IPS-NIHi7 (cell line): ENCODE measurements at regions not wholly inside any gene's neighbourhood (a gene's known extent, or its start where the extent isn't known, plus 50 kb on each side); places are given as distances from the start of the nearest gene placed in this dataset.
A peak's percentile ranks its signal among the peaks of the same experiment; 100 is the strongest.
"Not testable (repeated sequence)": the region's sequence is repeated elsewhere in the genome, so short reads cannot be mapped to it uniquely, and the experiment has no call there.

Experiments used
- DNase-seq: peaks from one replicate; pipeline ENCODE4 v3.0.0; 2012; ENCODE audit warnings: mixed read lengths; ENCODE audit errors: extremely low spot score

- no peak for DNase-seq
Measured at GRCh38 chr14:40713387-40713786, 893.3 kb upstream of the LRFN5 start.

GRCh38 chr14:40697231-40697630 lies 909.4 kb upstream of the LRFN5 start:
- no peak for DNase-seq

- no peak for DNase-seq
Measured at GRCh38 chr14:40694023-40694422, 912.7 kb upstream of the LRFN5 start.

- no peak for DNase-seq
Measured at GRCh38 chr14:40691066-40691465, 915.6 kb upstream of the LRFN5 start.

- DNase-seq = no peak
Measured at GRCh38 chr14:40685764-40686163, 920.9 kb upstream of the LRFN5 start.

- DNase-seq = no peak
Measured at GRCh38 chr14:40684328-40684727, 922.3 kb upstream of the LRFN5 start.

- peak; percentile 16 for DNase-seq
Measured at GRCh38 chr14:40682131-40682913, 924.4 kb upstream of the LRFN5 start.

GRCh38 chr14:40679256-40679655 lies 927.4 kb upstream of the LRFN5 start:
- DNase-seq = no peak

GRCh38 chr14:40677206-40677605 lies 929.5 kb upstream of the LRFN5 start:
- DNase-seq = not testable (repeated sequence)

GRCh38 chr14:40674502-40674901 lies 932.2 kb upstream of the LRFN5 start:
- no peak for DNase-seq

- DNase-seq = no peak
Measured at GRCh38 chr14:40656311-40656710, 950.4 kb upstream of the LRFN5 start.

GRCh38 chr14:40652089-40652691 lies 954.5 kb upstream of the LRFN5 start:
- DNase-seq = no peak

GRCh38 chr14:40630471-40630870 lies 976.2 kb upstream of the LRFN5 start:
- no peak for DNase-seq

GRCh38 chr14:40629551-40630137 lies 977.0 kb upstream of the LRFN5 start:
- DNase-seq = peak; percentile 66

GRCh38 chr14:40629144-40629543 lies 977.5 kb upstream of the LRFN5 start:
- DNase-seq = no peak

- no peak for DNase-seq
Measured at GRCh38 chr14:40623643-40624042, 983.0 kb upstream of the LRFN5 start.

GRCh38 chr14:40618225-40618898 lies 988.3 kb upstream of the LRFN5 start:
- DNase-seq = no peak

GRCh38 chr14:40616579-40616978 lies 990.1 kb upstream of the LRFN5 start:
- DNase-seq = no peak

GRCh38 chr14:40601063-40601462 lies 1005.6 kb upstream of the LRFN5 start:
- DNase-seq = no peak

- DNase-seq = no peak
Measured at GRCh38 chr14:40599725-40600124, 1007.0 kb upstream of the LRFN5 start.

GRCh38 chr14:40581264-40581663 lies 1025.4 kb upstream of the LRFN5 start:
- DNase-seq = no peak

GRCh38 chr14:40576880-40577478 lies 1029.7 kb upstream of the LRFN5 start:
- DNase-seq = no peak
